Keratinocyte (primary cell): ENCODE measurements at regions not wholly inside any gene's neighbourhood (a gene's known extent, or its start where the extent isn't known, plus 50 kb on each side); places are given as distances from the start of the nearest gene placed in this dataset.
"Not testable (repeated sequence)": the region's sequence is repeated elsewhere in the genome, so short reads cannot be mapped to it uniquely, and the experiment has no call there.

Source experiments
- EZH2 ChIP-seq: IDR thresholded peaks from one replicate; pipeline ENCODE4 v1.6.1; 2012; ENCODE audit warnings: inconsistent platforms, mild to moderate bottlenecking, low read length, moderate library complexity
- TF ChIP-seq, protein P1 (sequence below), 3 experiments: IDR thresholded peaks in 1 of 3; conservative IDR thresholded peaks in 1 of 3; optimal IDR thresholded peaks in 1 of 3; 2 replicates in 2 of 3; 3 replicates in 1 of 3; pipeline versions ENCODE3 to v1.5.1; 2011; ENCODE audit warnings: low read length in 3 of 3, mild to moderate bottlenecking in 3 of 3, moderate library complexity in 2 of 3, control low read depth in 1 of 3, inconsistent platforms in 1 of 3; ENCODE audit not compliant: insufficient read depth in 2 of 3; ENCODE audit errors: extremely low read depth in 1 of 3

DNA sequence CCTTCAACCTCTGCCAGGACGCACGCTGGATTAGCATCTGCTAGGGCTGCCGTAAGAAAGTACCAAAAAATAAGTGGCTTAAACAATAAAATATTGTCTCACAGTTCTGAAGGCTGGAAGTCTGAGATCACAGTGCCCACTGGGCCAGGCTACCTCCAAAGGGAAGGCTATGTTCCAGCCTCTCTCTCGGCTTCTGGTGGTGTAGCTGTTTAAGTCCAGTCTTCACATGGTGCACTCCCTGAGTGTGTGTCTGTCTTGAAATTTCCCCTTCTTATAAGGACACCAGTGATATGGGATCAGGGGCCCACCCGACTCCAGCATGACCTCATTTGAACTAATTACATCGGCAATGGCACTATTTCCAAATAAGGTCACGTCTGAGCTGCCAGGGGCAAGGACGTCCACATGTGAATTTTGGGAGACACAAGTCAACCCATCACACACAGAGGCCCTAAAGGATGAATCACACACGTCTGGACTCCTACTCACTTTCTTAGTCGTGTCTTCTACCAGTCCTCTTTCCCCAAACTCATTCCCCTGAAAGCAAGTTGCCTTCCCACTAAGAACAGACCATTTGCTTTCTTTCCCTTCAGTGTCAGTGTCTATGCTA, 359.4 kb downstream of the BCL2L11 start:
- TF ChIP-seq, protein P1, sequence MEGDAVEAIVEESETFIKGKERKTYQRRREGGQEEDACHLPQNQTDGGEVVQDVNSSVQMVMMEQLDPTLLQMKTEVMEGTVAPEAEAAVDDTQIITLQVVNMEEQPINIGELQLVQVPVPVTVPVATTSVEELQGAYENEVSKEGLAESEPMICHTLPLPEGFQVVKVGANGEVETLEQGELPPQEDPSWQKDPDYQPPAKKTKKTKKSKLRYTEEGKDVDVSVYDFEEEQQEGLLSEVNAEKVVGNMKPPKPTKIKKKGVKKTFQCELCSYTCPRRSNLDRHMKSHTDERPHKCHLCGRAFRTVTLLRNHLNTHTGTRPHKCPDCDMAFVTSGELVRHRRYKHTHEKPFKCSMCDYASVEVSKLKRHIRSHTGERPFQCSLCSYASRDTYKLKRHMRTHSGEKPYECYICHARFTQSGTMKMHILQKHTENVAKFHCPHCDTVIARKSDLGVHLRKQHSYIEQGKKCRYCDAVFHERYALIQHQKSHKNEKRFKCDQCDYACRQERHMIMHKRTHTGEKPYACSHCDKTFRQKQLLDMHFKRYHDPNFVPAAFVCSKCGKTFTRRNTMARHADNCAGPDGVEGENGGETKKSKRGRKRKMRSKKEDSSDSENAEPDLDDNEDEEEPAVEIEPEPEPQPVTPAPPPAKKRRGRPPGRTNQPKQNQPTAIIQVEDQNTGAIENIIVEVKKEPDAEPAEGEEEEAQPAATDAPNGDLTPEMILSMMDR (optimal IDR thresholded peaks at IDR 0.05 in 1 of 3, IDR thresholded peaks at IDR 0.05 in 1 of 3, conservative IDR thresholded peaks at IDR 0.05 in 1 of 3; ENCODE audit: extremely low read depth in 1 of 3, insufficient read depth in 2 of 3, low read length in 3 of 3) = not testable (repeated sequence)
- not testable (repeated sequence) for TF ChIP-seq EZH2
